HG03159 (cell line): ENCODE measurements at regions not wholly inside any gene's neighbourhood (a gene's known extent, or its start where the extent isn't known, plus 50 kb on each side); places are given as distances from the start of the nearest gene placed in this dataset.

Experiments
- ATAC-seq: cut with Tn5 transposase; IDR thresholded peaks from one replicate; pipeline ENCODE4 v1.9.1; 2021; ENCODE audit warnings: mild to moderate bottlenecking, moderate library complexity; ENCODE audit not compliant: unreplicated experiment

DNA sequence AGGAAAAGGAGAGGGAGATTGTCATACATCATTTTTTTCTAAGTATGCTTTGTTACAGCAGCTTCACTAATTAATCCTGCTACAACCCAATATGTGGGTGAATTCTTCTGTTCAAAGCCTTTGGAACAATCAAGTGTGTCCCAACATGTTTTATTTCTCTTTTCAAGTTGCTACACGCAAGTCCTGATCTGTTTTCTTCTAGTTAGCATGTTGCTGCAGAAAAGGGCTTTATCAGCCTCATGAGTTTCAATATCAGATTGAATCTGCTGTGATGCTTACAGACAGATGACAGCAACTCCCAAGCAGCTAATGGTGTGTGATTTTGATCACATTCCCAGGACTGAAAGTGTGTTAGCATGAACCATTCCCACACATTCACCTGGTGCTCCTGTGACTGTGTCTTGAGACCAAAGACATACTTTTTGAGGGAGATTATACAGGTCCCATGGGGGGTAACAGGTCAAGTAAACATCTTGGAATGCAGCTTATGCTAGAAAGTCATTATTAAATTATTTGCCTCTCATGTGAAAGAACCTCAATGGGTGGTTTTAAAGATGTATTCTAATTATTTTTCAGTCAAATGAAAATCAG, 96.9 kb upstream of the KCNJ16 start:
- ATAC-seq, result no peak

DNA sequence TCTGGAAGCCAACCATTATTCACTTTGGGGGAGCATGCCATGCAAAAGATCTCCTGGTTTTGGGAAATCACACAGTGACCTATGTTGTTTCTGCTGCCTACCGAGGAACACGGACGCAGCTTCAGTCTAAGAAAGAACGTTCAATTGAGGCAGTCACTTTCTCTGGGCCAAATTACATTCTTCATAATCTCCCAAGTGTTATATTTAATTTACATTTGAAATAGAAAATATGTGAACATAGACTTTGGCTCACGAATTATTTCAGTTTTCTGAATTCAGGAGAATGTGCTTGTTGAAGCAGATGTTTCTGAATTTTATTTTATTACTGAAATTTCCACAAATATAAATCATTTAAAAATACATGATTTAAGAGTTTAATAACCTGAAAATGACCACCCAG, 93.6 kb upstream of the KCNJ16 start:
- ATAC-seq, result no peak

DNA sequence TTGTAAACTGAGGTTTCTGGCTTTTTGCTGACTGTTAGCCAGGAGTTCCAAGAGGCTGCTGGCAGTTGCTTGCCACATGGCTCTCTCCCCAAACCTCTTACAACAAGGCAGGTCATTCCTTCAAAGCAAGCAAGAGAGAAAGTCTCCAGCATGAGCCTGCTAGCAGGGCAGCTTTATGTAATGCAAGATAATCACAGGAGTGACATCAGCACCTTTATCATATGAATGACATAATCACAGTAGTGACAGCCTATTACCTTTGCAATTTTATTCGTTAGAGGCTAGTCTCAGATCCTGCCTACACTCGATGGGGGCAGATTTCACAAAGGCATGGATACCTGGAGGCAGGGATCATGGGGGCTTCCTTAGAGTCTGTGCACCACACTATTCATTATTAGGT, 79.5 kb upstream of the KCNJ16 start:
- no peak for ATAC-seq

DNA sequence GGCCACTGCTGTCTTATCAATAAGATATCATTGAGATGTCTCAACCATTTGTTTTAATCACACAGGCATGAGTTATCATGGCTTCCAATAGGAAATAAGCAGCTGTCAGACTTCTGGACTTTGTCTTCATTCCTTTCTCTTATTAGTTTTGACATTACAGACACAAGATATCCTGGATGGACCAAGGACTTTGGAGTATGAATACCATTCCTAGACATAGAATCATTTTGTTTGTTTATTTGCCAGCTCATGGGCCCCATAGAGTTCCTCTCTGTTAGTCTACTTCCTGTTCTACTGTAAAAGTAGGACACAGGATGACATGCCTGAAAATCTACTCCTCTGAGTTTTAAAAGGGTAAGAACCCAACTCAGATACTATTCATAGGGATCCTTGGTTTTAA, 77.7 kb upstream of the KCNJ16 start:
- ATAC-seq, result no peak

DNA sequence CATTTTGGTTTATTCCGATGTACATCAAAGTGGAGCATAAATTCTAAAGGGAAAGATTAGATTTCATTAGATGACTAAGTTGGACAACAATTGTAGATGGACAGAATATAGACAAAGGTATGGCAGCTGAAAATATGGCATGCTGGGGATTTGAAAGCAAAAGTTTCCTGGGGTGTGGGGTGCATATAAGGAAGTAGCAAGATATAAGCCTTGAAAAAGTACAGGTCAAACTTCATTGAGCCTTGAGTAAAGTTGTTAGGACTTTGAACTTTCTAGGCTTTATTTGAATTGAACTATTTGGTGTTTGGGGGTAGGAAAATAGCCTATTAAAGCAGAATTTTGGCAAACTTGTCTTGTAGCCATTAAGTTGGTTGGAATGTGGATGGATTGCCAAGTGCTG, 75.8 kb upstream of the KCNJ16 start:
- no peak for ATAC-seq

DNA sequence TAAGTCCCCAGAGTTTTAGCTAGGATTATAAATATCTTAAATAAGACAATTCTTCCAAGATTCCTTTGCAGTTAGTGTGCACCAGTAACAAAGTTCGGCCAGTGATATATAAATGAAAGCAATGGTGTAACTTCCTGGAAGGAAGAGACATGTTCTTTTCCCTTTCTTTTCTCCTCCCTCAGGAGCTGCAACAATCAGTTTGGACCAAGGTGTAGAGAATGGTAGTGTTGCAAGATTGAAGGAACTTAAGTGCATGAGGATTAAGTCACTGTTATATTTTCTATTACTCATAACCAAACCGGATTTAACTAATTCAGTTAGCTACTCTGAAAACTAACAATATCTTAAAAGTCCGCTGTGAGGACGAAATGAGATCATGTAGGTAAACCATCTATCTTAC, 68.9 kb upstream of the KCNJ16 start:
- ATAC-seq, result no peak

DNA sequence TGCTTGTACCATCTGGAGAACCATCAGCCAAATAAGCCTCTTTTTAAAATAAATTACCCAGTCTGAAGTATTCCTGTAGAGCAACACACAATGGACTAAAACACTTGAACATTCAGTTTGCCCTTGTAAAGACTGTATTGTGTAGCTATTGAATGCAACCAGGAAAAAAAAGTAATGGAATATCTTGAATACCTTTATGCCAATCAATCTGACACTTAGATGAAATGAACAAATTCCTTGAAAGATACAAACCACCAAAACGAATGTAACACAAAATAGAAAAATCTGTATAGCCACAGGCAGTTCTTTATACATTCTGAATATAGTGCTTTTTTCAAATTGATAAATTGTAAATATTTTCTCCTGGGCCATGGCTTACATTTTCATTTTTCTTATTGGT, 63.3 kb upstream of the KCNJ16 start:
- ATAC-seq, result no peak

DNA sequence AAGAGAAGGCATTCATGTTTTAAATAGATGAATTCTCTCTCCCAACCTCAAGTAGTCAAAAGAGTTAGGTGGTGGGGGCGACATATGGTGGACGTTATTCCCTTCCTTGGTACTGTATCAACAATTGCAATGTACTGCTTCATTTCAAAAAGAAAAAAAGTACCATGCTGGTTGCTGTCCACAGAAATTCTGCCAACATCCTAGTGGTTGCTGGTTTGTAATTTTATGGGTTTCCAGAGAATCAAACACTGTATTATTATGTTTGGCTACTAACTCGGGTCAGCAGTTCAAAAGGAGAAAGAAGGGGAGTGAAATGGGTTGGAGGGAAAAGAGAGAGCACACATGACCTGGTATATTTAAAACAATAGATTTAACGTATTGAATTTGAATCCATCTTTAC, 61.1 kb upstream of the KCNJ16 start:
- ATAC-seq, result no peak

DNA sequence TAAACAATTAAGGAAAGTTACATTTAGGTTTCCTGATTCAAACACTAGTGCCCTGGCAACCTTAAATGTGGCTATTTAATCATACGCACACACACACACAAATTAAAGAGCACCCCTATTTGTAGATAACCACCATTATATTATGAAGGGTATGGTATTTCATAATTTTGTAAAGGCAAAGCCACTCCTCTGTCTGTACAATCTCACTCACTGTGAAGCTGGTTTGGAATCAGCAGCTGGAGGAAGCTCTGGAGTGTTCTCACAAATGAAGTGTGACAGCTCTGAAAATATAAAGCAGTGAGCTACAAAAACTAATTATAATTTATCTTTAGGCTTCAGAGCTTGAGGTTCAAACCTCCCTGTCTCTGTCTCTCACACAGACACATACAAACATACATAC, 57.9 kb upstream of the KCNJ16 start:
- no peak for ATAC-seq

DNA sequence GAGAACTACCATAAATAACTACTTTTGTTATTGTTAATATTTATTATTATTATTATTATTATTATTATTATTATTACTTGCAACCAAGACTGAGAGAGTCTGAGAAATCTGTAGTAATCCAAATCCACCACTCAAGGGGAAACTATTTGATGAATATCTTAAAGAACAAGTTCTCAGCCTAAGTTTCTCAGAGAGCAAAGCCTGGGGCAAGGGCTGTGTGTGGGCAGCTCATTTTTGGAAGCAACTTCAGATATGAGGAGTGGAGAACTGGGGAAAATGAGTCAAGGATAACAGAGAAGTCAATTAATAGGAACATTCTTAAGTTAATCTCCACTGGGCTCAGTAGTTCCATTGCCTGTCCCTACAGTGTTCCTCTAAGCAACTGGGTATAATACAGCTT, 57.1 kb upstream of the KCNJ16 start:
- ATAC-seq, result no peak

DNA sequence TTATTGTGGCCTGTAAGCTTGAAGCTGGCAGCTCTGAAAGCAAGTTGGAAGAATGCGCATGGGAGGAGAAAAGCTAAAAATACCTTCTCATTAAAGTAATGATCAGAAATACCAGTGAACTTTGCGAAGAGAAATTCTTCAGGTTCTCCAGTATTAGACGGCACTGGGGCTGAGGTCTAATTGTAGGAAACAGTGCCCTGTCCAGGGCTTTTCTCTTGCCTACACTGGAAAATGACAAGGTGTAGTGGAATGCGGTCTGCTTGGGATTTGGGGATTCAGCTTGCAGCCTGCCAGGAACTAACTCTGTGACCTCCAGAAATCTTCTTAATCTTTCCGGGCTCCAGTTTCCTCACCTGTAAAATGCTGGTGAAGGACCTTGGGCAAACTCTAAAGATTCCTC, 53.3 kb upstream of the KCNJ16 start:
- no peak for ATAC-seq

DNA sequence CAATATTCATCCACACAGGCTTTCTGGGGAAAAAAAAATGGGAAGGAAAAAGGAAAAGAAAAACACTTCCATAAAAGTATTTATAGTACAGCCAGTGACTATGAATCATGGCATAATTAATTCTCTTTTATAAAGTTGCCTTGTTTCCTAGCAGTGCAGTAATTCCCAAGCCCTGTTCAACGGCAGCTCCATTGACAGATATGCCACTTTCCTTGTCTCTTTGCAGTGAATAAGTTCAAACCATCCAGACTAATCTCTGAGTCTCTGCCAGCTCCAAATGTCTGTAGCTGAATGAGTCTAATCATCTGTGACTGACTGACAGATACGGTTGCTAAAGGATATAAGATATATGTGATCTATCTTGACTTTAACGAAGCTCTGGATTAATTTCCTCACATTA, 52.9 kb upstream of the KCNJ16 start:
- ATAC-seq, result no peak

DNA sequence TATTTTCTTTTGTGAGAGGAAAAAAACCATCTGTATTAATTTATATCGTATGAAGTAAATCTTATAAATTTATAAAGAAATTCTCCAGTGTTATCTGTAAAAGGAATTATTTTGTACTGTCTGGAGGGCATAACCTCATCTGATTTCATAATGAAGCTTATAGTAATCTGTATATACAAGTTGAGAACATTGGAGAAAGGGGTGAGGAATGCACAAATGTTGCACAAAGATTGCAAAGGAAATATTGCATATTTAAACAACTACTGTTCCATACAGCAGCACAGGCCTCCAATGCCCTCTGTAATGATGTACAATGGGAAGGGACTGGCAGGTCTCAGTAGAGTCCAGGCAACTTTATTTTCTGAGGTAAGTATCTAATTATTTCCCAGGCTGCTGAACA, 50.8 kb upstream of the KCNJ16 start:
- ATAC-seq, result no peak
